ENCODE measurements at regions not wholly inside any gene's neighbourhood (a gene's known extent, or its start where the extent isn't known, plus 50 kb on each side); places are given as distances from the start of the nearest gene placed in this dataset.

GRCh38 chr6:93749930-93750329 is 330.6 kb upstream of the EPHA7 start:
- DNase-seq (no peak), ATAC-seq (no peak)
- Histone ChIP-seq H3K27ac (no peak overlapping the region), H3K4me1 (no peaks in the 10 kb centered on the region), H3K9me3 (no peaks in the 10 kb centered on the region), H3K27me3 (ENCODE audit: insufficient read depth in 3 of 3, low read length in 2 of 3) (no peaks in the 10 kb centered on the region), H3K36me3 (ENCODE audit: insufficient read depth in 1 of 2, low read depth in 1 of 2) (no peaks in the 10 kb centered on the region), H3K4me3 (no peak overlapping the region)
- intact Hi-C loops (cut with DNase I): no loop called here
- WGBS, 3 donors: 45 to 60% (median 53%) methylated on average over 2 of the region's 2 CpGs
- TF ChIP-seq CTCF (IDR thresholded peaks at IDR 0.05): no peak

DNA sequence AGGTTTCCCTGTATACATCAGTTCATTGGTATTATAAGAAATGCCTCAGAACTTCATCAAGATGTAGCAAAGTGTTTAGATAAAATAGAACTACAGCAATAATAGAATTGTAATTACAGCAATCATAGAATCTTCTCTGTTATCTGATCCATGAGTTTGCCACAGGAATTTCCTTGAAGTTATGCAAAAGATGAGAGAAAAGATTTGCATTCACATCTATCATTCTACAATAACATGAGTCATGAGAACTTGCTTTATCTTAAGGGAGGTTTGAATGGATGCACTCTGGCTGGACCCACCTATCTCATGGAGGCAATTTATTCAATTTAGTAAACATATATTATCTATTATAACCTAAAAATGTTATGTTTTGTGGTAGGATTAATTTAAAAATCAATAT is 329.8 kb upstream of the EPHA7 start:
- intact Hi-C loops (cut with DNase I): no loop called here
- no peak for TF ChIP-seq CTCF (IDR thresholded peaks at IDR 0.05)
- no peak for ATAC-seq

DNA sequence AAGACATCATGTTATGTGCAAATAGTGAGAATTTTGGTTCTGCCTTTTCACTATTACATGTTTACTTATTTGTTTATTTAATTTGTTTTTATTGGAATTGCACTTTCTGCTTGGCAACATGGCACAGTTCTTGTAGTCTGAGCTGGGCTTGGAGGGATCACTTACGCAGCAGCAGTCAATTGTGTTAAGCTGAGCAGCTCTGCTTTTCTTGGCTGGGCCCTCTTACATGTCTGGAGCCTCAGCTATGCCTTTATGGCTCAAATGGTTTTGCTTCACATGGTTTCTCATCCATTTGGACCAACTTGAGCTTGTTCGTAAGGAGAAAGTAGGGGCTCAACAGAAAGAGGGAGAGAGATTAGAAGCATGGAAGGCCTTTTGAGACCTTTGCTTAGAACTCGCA is 327.5 kb upstream of the EPHA7 start:
- no peak for TF ChIP-seq CTCF (IDR thresholded peaks at IDR 0.05)
- 81 to 89% (median 86%) methylated on average over 3 of the region's 3 CpGs for WGBS, 3 donors
- Histone ChIP-seq H3K27ac (no peak overlapping the region), H3K36me3 (ENCODE audit: insufficient read depth in 1 of 2, low read depth in 1 of 2) (no peaks in the 10 kb centered on the region), H3K9me3 (no peaks in the 10 kb centered on the region), H3K4me3 (no peak overlapping the region), H3K27me3 (ENCODE audit: insufficient read depth in 3 of 3, low read length in 2 of 3) (no peaks in the 10 kb centered on the region), H3K4me1 (no peaks in the 10 kb centered on the region)
- intact Hi-C loops (cut with DNase I): no loop called here
- ATAC-seq: no peak
- no peak for DNase-seq

More for the DNA sequence above, 329.8 kb upstream of the EPHA7 start:
- H3K9me3 ChIP-seq: no peaks in the 10 kb centered on the region
- no peaks in the 10 kb centered on the region for H3K27me3 ChIP-seq (ENCODE audit: insufficient read depth in 3 of 3, low read length in 2 of 3)
- no peaks in the 10 kb centered on the region for H3K36me3 ChIP-seq (ENCODE audit: insufficient read depth in 1 of 2, low read depth in 1 of 2)
- no peak overlapping the region for H3K4me3 ChIP-seq
- DNase-seq: no peak
- H3K4me1 ChIP-seq: no peaks in the 10 kb centered on the region
- no peak overlapping the region for H3K27ac ChIP-seq

GRCh38 chr6:93745306-93745705 is 325.9 kb upstream of the EPHA7 start:
- DNase-seq (no peak), ATAC-seq (no peak)
- WGBS, 3 donors: 80 to 92% (median 86%) methylated on average over 2 of the region's 2 CpGs
- no peak overlapping the region for H3K27ac ChIP-seq
- no peak for TF ChIP-seq CTCF (IDR thresholded peaks at IDR 0.05)
- H3K9me3 ChIP-seq: no peaks in the 10 kb centered on the region
- intact Hi-C loops (cut with DNase I): no loop called here
- no peaks in the 10 kb centered on the region for H3K4me1 ChIP-seq
- H3K36me3 ChIP-seq (ENCODE audit: insufficient read depth in 1 of 2, low read depth in 1 of 2): no peaks in the 10 kb centered on the region
- H3K27me3 ChIP-seq (ENCODE audit: insufficient read depth in 3 of 3, low read length in 2 of 3): no peaks in the 10 kb centered on the region
- H3K4me3 ChIP-seq: no peak overlapping the region

DNA sequence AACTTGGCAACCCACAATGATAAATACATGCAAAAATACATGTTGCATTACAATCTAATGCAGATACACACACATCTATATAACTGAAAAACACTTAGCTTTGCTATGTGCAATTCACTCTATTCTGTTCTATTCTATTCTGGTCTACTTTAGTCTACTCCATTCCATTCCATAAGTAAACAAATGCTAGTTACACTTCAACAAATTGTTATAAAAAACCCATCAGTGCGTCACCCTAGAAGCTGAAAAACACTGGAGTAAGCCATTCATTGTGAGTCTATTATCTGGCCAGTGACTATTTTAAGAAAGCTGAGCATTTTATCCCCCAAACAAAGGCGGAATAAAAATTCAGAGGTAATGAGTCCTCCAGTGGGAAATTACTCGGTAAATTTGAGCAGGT is 315.7 kb upstream of the EPHA7 start:
- WGBS, 3 donors: 88 to 91% (median 91%) methylated on average over 3 of the region's 3 CpGs
- no peak overlapping the region for H3K4me3 ChIP-seq
- no peak for TF ChIP-seq CTCF (IDR thresholded peaks at IDR 0.05)
- intact Hi-C loops (cut with DNase I): no loop called here
- ATAC-seq (no peak), DNase-seq (no peak)
- H3K27me3 ChIP-seq (ENCODE audit: insufficient read depth in 3 of 3, low read length in 2 of 3): no peaks in the 10 kb centered on the region
- H3K36me3 ChIP-seq (ENCODE audit: insufficient read depth in 1 of 2, low read depth in 1 of 2): no peaks in the 10 kb centered on the region
- no peaks in the 10 kb centered on the region for H3K4me1 ChIP-seq
- no peaks in the 10 kb centered on the region for H3K9me3 ChIP-seq
- H3K27ac ChIP-seq: no peak overlapping the region

Measured in psoas muscle (tissue), 7 donors.